PC-9 (cell line): ENCODE measurements at regions not wholly inside any gene's neighbourhood (a gene's known extent, or its start where the extent isn't known, plus 50 kb on each side); places are given as distances from the start of the nearest gene placed in this dataset.

Experiments
- CTCF ChIP-seq: fragments of 200-600 bp; sonication (generic); conservative IDR thresholded peaks from 2 replicates; pipeline ENCODE4 v1.6.1; 2017; ENCODE audit warnings: mixed run types, antibody characterized with exemption, mild to moderate bottlenecking, moderate library complexity
- EZH2 ChIP-seq: fragments of 200-600 bp; sonication (generic); IDR thresholded peaks from 2 replicates; pipeline ENCODE4 v1.8.0; 2017; ENCODE audit warnings: antibody characterized with exemption, low read depth

GRCh38 chr5:174294891-174295620 is 249.6 kb downstream of the NSG2 start:
- TF ChIP-seq CTCF (no peak), EZH2 (no peak)
